HEK293 (cell line): ENCODE measurements at regions not wholly inside any gene's neighbourhood (a gene's known extent, or its start where the extent isn't known, plus 50 kb on each side); places are given as distances from the start of the nearest gene placed in this dataset.

ENCODE experiments used
- CTCF ChIA-PET: fragments of 350-600 bp; formaldehyde crosslinking; extraction: SDS; loops from one replicate; lab custom pipeline; 2021; ENCODE audit warnings: antibody characterized with exemption; lab: Yijun Ruan, JAX
- POLR2A ChIA-PET: fragments of 300-600 bp; formaldehyde crosslinking; extraction: SDS; loops from one replicate; lab custom pipeline; 2020; ENCODE audit warnings: antibody characterized with exemption, inconsistent platforms; lab: Yijun Ruan, JAX
- H3K27ac ChIP-seq: fragments of 200-500 bp; sonication (Bioruptor generic); 2 replicates; pipeline ENCODE4 v1.5.1; 2014; ENCODE audit warnings: low read depth, low read length, control low read depth, inconsistent platforms; ENCODE audit errors: extremely low read depth
- H3K36me3 ChIP-seq, 2 experiments: fragments of 200-500 bp in 1 of 2; sonication (Bioruptor generic) in 1 of 2; 1 replicate in 1 of 2; 2 replicates in 1 of 2; pipeline ENCODE4 v1.5.1; 2014 to 2017; ENCODE audit warnings: inconsistent platforms in 2 of 2, low read length in 2 of 2; ENCODE audit not compliant: control insufficient read depth in 2 of 2, insufficient read depth in 1 of 2
- H3K4me1 ChIP-seq: fragments of 200-500 bp; sonication (Bioruptor generic); 2 replicates; pipeline ENCODE4 v1.5.1; 2014; ENCODE audit warnings: mild to moderate bottlenecking, low read length, inconsistent platforms; ENCODE audit not compliant: control insufficient read depth, insufficient read depth
- H3K4me3 ChIP-seq: 2 replicates; pipeline ENCODE4 v1.5.1; 2011; ENCODE audit warnings: low read depth, mild to moderate bottlenecking, control low read depth, low read length, moderate library complexity
- H3K9me3 ChIP-seq: fragments of 200-500 bp; sonication (Bioruptor generic); 2 replicates; pipeline ENCODE4 v1.5.1; 2014; ENCODE audit warnings: low read depth, low read length, inconsistent platforms; ENCODE audit not compliant: control insufficient read depth, insufficient read depth
- BCL11A ChIP-seq: fragments of 450-650 bp; formaldehyde crosslinking; IDR thresholded peaks from 2 replicates; pipeline ENCODE4 v1.5.1; 2016; ENCODE audit warnings: low read depth, missing biosample characterization, missing genetic modification characterization
- BCL11B ChIP-seq: fragments of 450-650 bp; formaldehyde crosslinking; IDR thresholded peaks from 2 replicates; pipeline ENCODE4 v1.5.1; 2016; ENCODE audit warnings: low read depth, missing biosample characterization, missing genetic modification characterization
- EGR2 ChIP-seq: fragments of 450-650 bp; formaldehyde crosslinking; IDR thresholded peaks from 2 replicates; pipeline ENCODE4 v1.5.1; 2016; ENCODE audit warnings: low read depth, missing biosample characterization, missing genetic modification characterization
- FEZF1 ChIP-seq: fragments of 450-650 bp; formaldehyde crosslinking; IDR thresholded peaks from 2 replicates; pipeline ENCODE4 v1.5.1; 2016; ENCODE audit warnings: missing biosample characterization, missing genetic modification characterization
- KLF1 ChIP-seq: fragments of 450-650 bp; formaldehyde crosslinking; IDR thresholded peaks from 2 replicates; pipeline ENCODE4 v1.5.1; 2016; ENCODE audit warnings: missing biosample characterization, missing genetic modification characterization
- KLF16 ChIP-seq: fragments of 450-650 bp; formaldehyde crosslinking; IDR thresholded peaks from 2 replicates; pipeline ENCODE4 v1.5.1; 2017; ENCODE audit warnings: missing biosample characterization, missing genetic modification characterization
- KLF7 ChIP-seq: fragments of 450-650 bp; formaldehyde crosslinking; IDR thresholded peaks from 2 replicates; pipeline ENCODE4 v1.5.1; 2016; ENCODE audit warnings: missing biosample characterization, missing genetic modification characterization, borderline replicate concordance
- KLF8 ChIP-seq: fragments of 450-650 bp; formaldehyde crosslinking; IDR thresholded peaks from 2 replicates; pipeline ENCODE4 v1.5.1; 2016; ENCODE audit warnings: missing biosample characterization, missing genetic modification characterization
- PRDM6 ChIP-seq: fragments of 450-650 bp; formaldehyde crosslinking; IDR thresholded peaks from 2 replicates; pipeline ENCODE4 v1.5.1; 2017; ENCODE audit warnings: missing biosample characterization, missing genetic modification characterization
- RBAK ChIP-seq: fragments of 450-650 bp; formaldehyde crosslinking; IDR thresholded peaks from 2 replicates; pipeline ENCODE4 v1.5.1; 2016; ENCODE audit warnings: missing biosample characterization, missing genetic modification characterization
- SETDB1 ChIP-seq: IDR thresholded peaks from one replicate; pipeline ENCODE4 v1.6.1; 2017; ENCODE audit warnings: mild to moderate bottlenecking, low read length, moderate library complexity, mixed read lengths; ENCODE audit not compliant: insufficient read length
- WT1 ChIP-seq: fragments of 450-650 bp; formaldehyde crosslinking; IDR thresholded peaks from 2 replicates; pipeline ENCODE4 v1.5.1; 2016; ENCODE audit warnings: missing biosample characterization, missing genetic modification characterization
- ZBTB48 ChIP-seq: fragments of 450-650 bp; formaldehyde crosslinking; IDR thresholded peaks from 2 replicates; pipeline ENCODE4 v1.5.1; 2016; ENCODE audit warnings: missing biosample characterization, missing genetic modification characterization
- ZFP69B ChIP-seq: fragments of 450-650 bp; formaldehyde crosslinking; IDR thresholded peaks from 2 replicates; pipeline ENCODE4 v1.5.1; 2016; ENCODE audit warnings: missing biosample characterization, missing genetic modification characterization
- ZIC2 ChIP-seq: fragments of 450-650 bp; formaldehyde crosslinking; IDR thresholded peaks from 2 replicates; pipeline ENCODE4 v1.5.1; 2016; ENCODE audit warnings: missing biosample characterization, missing genetic modification characterization
- ZNF146 ChIP-seq: fragments of 450-650 bp; formaldehyde crosslinking; IDR thresholded peaks from 2 replicates; pipeline ENCODE4 v1.5.1; 2016; ENCODE audit warnings: missing biosample characterization, missing genetic modification characterization
- ZNF16 ChIP-seq: fragments of 450-650 bp; formaldehyde crosslinking; IDR thresholded peaks from 2 replicates; pipeline ENCODE4 v1.5.1; 2016; ENCODE audit warnings: low read depth, missing biosample characterization, missing genetic modification characterization
- ZNF24 ChIP-seq: fragments of 450-650 bp; formaldehyde crosslinking; IDR thresholded peaks from 2 replicates; pipeline ENCODE4 v1.5.1; 2016; ENCODE audit warnings: missing biosample characterization, missing genetic modification characterization
- ZNF324 ChIP-seq: fragments of 450-650 bp; formaldehyde crosslinking; IDR thresholded peaks from 2 replicates; pipeline ENCODE4 v1.5.1; 2016; ENCODE audit warnings: missing biosample characterization, missing genetic modification characterization
- ZNF394 ChIP-seq: fragments of 450-650 bp; formaldehyde crosslinking; IDR thresholded peaks from 2 replicates; pipeline ENCODE4 v1.5.1; 2016; ENCODE audit warnings: missing biosample characterization, missing genetic modification characterization, mild to moderate bottlenecking, moderate library complexity, borderline replicate concordance
- ZNF48 ChIP-seq: fragments of 450-650 bp; formaldehyde crosslinking; IDR thresholded peaks from 2 replicates; pipeline ENCODE4 v1.5.1; 2016; ENCODE audit warnings: missing biosample characterization, missing genetic modification characterization
- ZNF544 ChIP-seq: fragments of 450-650 bp; formaldehyde crosslinking; IDR thresholded peaks from 2 replicates; pipeline ENCODE4 v1.5.0; 2017; ENCODE audit warnings: missing biosample characterization, missing genetic modification characterization
- ZNF555 ChIP-seq: fragments of 450-650 bp; formaldehyde crosslinking; conservative IDR thresholded peaks from 2 replicates; pipeline ENCODE4 v1.5.1; 2017; ENCODE audit warnings: missing biosample characterization, mild to moderate bottlenecking, missing genetic modification characterization, inconsistent platforms
- ZNF580 ChIP-seq: fragments of 450-650 bp; formaldehyde crosslinking; IDR thresholded peaks from 2 replicates; pipeline ENCODE4 v1.5.1; 2016; ENCODE audit warnings: missing biosample characterization, missing genetic modification characterization
- ZNF585B ChIP-seq: fragments of 450-650 bp; formaldehyde crosslinking; IDR thresholded peaks from 2 replicates; pipeline ENCODE4 v1.5.1; 2016; ENCODE audit warnings: missing biosample characterization, missing genetic modification characterization
- ZNF777 ChIP-seq: fragments of 450-650 bp; formaldehyde crosslinking; IDR thresholded peaks from 2 replicates; pipeline ENCODE4 v1.5.1; 2017; ENCODE audit warnings: missing biosample characterization, missing genetic modification characterization, borderline replicate concordance
- TF ChIP-seq, protein P1 (sequence below): fragments of 450-650 bp; IDR thresholded peaks from 2 replicates; pipeline ENCODE4 v1.5.1; 2018; ENCODE audit warnings: missing biosample characterization, mild to moderate bottlenecking, missing genetic modification characterization

- TF ChIP-seq RBAK (no peak), ZNF580 (tag by site-specific recombination) (no peak), ZNF394 (tag by site-specific recombination) (no peak), WT1 (no peak)
Measured at GRCh38 chr4:20327808-20328207, 76.1 kb downstream of the SLIT2 start (continued).

DNA sequence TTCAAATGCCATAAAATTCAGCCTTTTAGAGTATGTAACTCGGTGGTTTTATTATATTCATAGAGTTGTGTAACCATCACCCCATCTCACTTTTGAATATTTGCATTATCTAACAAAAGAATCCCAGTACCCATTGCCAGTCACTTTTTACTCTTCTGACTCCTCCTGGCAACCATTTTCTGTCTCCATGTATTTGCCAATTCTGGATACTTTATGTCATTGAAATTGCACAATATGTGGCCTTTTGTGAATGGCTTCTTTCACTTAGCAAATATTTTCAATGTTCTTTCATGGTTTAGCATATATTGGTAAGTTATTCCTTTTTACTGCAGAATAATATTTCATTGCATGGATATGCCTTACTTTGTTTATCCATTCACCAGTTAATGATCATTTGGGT is 79.9 kb downstream of the SLIT2 start:
- Histone ChIP-seq H3K4me3 (no peak overlapping the region), H3K27ac (no peak overlapping the region)
- peak; percentile 28; the same call in 1 of the 2 replicates for TF ChIP-seq ZNF146 (tag by site-specific recombination)
- TF ChIP-seq ZNF16 (tag by site-specific recombination): no peak
- TF ChIP-seq, all 188 proteins: peak for 1
- POLR2A ChIA-PET: no interaction called here
- Histone ChIP-seq H3K4me1 (no peaks in the 10 kb centered on the region), H3K9me3 (no peaks in the 10 kb centered on the region), H3K36me3 (no peaks in the 10 kb centered on the region)
- CTCF ChIA-PET: no interaction called here

GRCh38 chr4:20333141-20333715 is 81.5 kb downstream of the SLIT2 start:
- H3K9me3 ChIP-seq: no peaks in the 10 kb centered on the region
- no peaks in the 10 kb centered on the region for H3K4me1 ChIP-seq
- H3K36me3 ChIP-seq: no peaks in the 10 kb centered on the region
- H3K4me3 ChIP-seq: no peak overlapping the region
- TF ChIP-seq PRDM6 (tag by site-specific recombination) (peak; percentile 13; the same call in 1 of the 2 replicates), ZIC2 (tag by site-specific recombination) (no peak)
- ChIA-PET POLR2A (no interaction called here), CTCF (interaction anchor here (0.7 kb wide), 1 partner anchor 17 kb away, joined by 3 read pairs; no protein-coding TSS in a partner anchor)
- H3K27ac ChIP-seq: no peak overlapping the region

- Histone ChIP-seq H3K4me3 (no peak overlapping the region), H3K4me1 (no peaks in the 10 kb centered on the region), H3K27ac (no peak overlapping the region), H3K36me3 (no peaks in the 10 kb centered on the region), H3K9me3 (no peaks in the 10 kb centered on the region)
- CTCF ChIA-PET: no interaction called here
- POLR2A ChIA-PET: no interaction called here
- TF ChIP-seq BCL11A (tag by site-specific recombination): peak; percentile 83; the same call in 1 of the 2 replicates
- peak; percentile 88; the same call in 1 of the 2 replicates for TF ChIP-seq ZNF24
- TF ChIP-seq WT1: peak; percentile 92
- TF ChIP-seq KLF7 (tag by site-specific recombination): no peak
- no peak for TF ChIP-seq ZNF324 (tag by site-specific recombination)
- TF ChIP-seq, protein P1, sequence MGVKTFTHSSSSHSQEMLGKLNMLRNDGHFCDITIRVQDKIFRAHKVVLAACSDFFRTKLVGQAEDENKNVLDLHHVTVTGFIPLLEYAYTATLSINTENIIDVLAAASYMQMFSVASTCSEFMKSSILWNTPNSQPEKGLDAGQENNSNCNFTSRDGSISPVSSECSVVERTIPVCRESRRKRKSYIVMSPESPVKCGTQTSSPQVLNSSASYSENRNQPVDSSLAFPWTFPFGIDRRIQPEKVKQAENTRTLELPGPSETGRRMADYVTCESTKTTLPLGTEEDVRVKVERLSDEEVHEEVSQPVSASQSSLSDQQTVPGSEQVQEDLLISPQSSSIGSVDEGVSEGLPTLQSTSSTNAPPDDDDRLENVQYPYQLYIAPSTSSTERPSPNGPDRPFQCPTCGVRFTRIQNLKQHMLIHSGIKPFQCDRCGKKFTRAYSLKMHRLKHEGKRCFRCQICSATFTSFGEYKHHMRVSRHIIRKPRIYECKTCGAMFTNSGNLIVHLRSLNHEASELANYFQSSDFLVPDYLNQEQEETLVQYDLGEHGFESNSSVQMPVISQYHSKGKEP (tag by site-specific recombination): peak; percentile 69
- no peak for TF ChIP-seq ZNF777
- no peak; the same call in 1 of the 2 replicates for TF ChIP-seq BCL11B (tag by site-specific recombination)
- no peak for TF ChIP-seq KLF16 (tag by site-specific recombination)
- TF ChIP-seq ZNF146 (tag by site-specific recombination): no peak
- no peak for TF ChIP-seq ZBTB48
- TF ChIP-seq ZFP69B (tag by site-specific recombination): no peak
- peak; percentile 69 for TF ChIP-seq FEZF1 (tag by site-specific recombination)
- TF ChIP-seq ZNF48 (tag by site-specific recombination): no peak
- TF ChIP-seq KLF1: 0 out of 2 replicates have a peak, but pooled peaks have one; percentile 25
- TF ChIP-seq SETDB1: peak; percentile 92
- TF ChIP-seq ZNF544 (tag by site-specific recombination): no peak
- TF ChIP-seq ZIC2 (tag by site-specific recombination): peak; percentile 88
- TF ChIP-seq ZNF555 (tag by site-specific recombination): no peak
- TF ChIP-seq EGR2 (tag by site-specific recombination): peak; percentile 97
- TF ChIP-seq ZNF585B: no peak
- TF ChIP-seq KLF8: peak; percentile 60; the same call in 1 of the 2 replicates
Measured at GRCh38 chr4:20337261-20337664, 85.6 kb downstream of the SLIT2 start.
